Cardiac septum (tissue), 1 donor: ENCODE measurements at regions not wholly inside any gene's neighbourhood (a gene's known extent, or its start where the extent isn't known, plus 50 kb on each side); places are given as distances from the start of the nearest gene placed in this dataset.

Experiments
- DNase-seq: peaks from one replicate; pipeline ENCODE4 v3.0.0-alpha.2; 2020; ENCODE audit warnings: low spot score
- intact Hi-C: fragments of 100-400 bp; cut with DNase I; formaldehyde crosslinking; loops from one replicate; pipeline ENCODE4 v1.14.0; 2022
- donor health status: DM: no; HTN: no; CAD: no.

GRCh38 chr12:115423546-115423987 lies 739.6 kb upstream of the TBX3 start:
- intact Hi-C loops, result no loop called here
- DNase-seq, result no peak

GRCh38 chr12:115422845-115423545 lies 739.0 kb upstream of the TBX3 start:
- intact Hi-C loops, result no loop called here
- no peak for DNase-seq

- DNase-seq, result no peak
- intact Hi-C loops, result no loop called here
Observed at GRCh38 chr12:115421796-115422709, 738.1 kb upstream of the TBX3 start.

- intact Hi-C loops, result no loop called here
- DNase-seq, result no peak
Observed at GRCh38 chr12:115421350-115421749, 737.4 kb upstream of the TBX3 start.

GRCh38 chr12:115419145-115419646 lies 735.2 kb upstream of the TBX3 start:
- DNase-seq, result no peak
- intact Hi-C loops, result no loop called here

GRCh38 chr12:115417610-115418009 lies 733.6 kb upstream of the TBX3 start:
- intact Hi-C loops, result no loop called here

GRCh38 chr12:115416869-115417268 lies 732.9 kb upstream of the TBX3 start:
- DNase-seq, result no peak
- intact Hi-C loops, result no loop called here

More at GRCh38 chr12:115417610-115418009, 733.6 kb upstream of the TBX3 start:
- no peak for DNase-seq

GRCh38 chr12:115413626-115414025 lies 729.7 kb upstream of the TBX3 start:
- DNase-seq, result no peak
- intact Hi-C loops, result no loop called here

GRCh38 chr12:115412831-115413230 lies 728.9 kb upstream of the TBX3 start:
- no peak for DNase-seq
- intact Hi-C loops, result no loop called here

GRCh38 chr12:115411121-115411520 lies 727.1 kb upstream of the TBX3 start:
- intact Hi-C loops, result no loop called here
- DNase-seq, result no peak

- intact Hi-C loops, result no loop called here
- no peak for DNase-seq
Observed at GRCh38 chr12:115408642-115409041, 724.7 kb upstream of the TBX3 start.

- DNase-seq, result no peak
- intact Hi-C loops, result no loop called here
Observed at GRCh38 chr12:115407723-115408122, 723.7 kb upstream of the TBX3 start.

- intact Hi-C loops, result no loop called here
- DNase-seq, result no peak
Observed at GRCh38 chr12:115407036-115407435, 723.1 kb upstream of the TBX3 start.

GRCh38 chr12:115405471-115405860 lies 721.5 kb upstream of the TBX3 start:
- intact Hi-C loops, result no loop called here
- DNase-seq, result no peak

- no peak for DNase-seq
- intact Hi-C loops, result no loop called here
Observed at GRCh38 chr12:115404761-115405470, 720.9 kb upstream of the TBX3 start.

- DNase-seq, result no peak
- intact Hi-C loops, result no loop called here
Observed at GRCh38 chr12:115403689-115404088, 719.7 kb upstream of the TBX3 start.

GRCh38 chr12:115403253-115403652 lies 719.3 kb upstream of the TBX3 start:
- no peak for DNase-seq
- intact Hi-C loops, result no loop called here

- DNase-seq, result no peak
- intact Hi-C loops, result no loop called here
Observed at GRCh38 chr12:115402443-115403180, 718.6 kb upstream of the TBX3 start.

- intact Hi-C loops, result no loop called here
- no peak for DNase-seq
Observed at GRCh38 chr12:115401761-115402160, 717.8 kb upstream of the TBX3 start.
